PC-3 (cell line): ENCODE measurements at regions not wholly inside any gene's neighbourhood (a gene's known extent, or its start where the extent isn't known, plus 50 kb on each side); places are given as distances from the start of the nearest gene placed in this dataset.

ENCODE experiments used
- ATAC-seq: fragments of 200-7000 bp; cut with Tn5 transposase; 2 replicates; pipeline ENCODE4 v1.9.1; 2020; ENCODE audit warnings: mild to moderate bottlenecking, moderate library complexity
- BruUV-seq: library from RNA; stranded (reverse); fragments of 400-500 nt; replicated peaks from 2 replicates; lab custom pipeline; 2021; lab: Mats Ljungman, UMichigan
- CTCF ChIA-PET: fragments of 300-600 bp; sonication (Branson Sonifier 250); formaldehyde crosslinking; loops from one replicate; lab custom pipeline; 2022; ENCODE audit warnings: antibody characterized with exemption; lab: Charles Lee
- POLR2A ChIA-PET: fragments of 300-600 bp; sonication (Branson Sonifier 250); formaldehyde crosslinking; loops from one replicate; lab custom pipeline; 2022; ENCODE audit warnings: antibody characterized with exemption; ENCODE audit not compliant: unreplicated experiment; lab: Charles Lee
- DNase-seq: peaks from one replicate; pipeline ENCODE4 v3.0.0-alpha.2; 2015
- H2AFZ ChIP-seq: fragments of 300-600 bp; sonication (generic); 2 replicates; pipeline ENCODE4 v1.6.0; 2016; ENCODE audit warnings: antibody characterized with exemption, low read length
- H3F3A ChIP-seq: fragments of 300-600 bp; sonication (generic); one replicate; pipeline ENCODE4 v1.6.0; 2017; ENCODE audit warnings: antibody characterized with exemption, low read length, control low read depth, mild to moderate bottlenecking; ENCODE audit not compliant: unreplicated experiment
- H3K27ac ChIP-seq: fragments of 300-600 bp; sonication (generic); 2 replicates; pipeline ENCODE4 v1.5.1; 2016; ENCODE audit warnings: mild to moderate bottlenecking, low read length
- H3K27me3 ChIP-seq: fragments of 300-600 bp; sonication (generic); 2 replicates; pipeline ENCODE4 v1.6.1; 2016; ENCODE audit warnings: low read length, mixed read lengths
- H3K36me3 ChIP-seq: fragments of 300-600 bp; sonication (generic); 2 replicates; pipeline ENCODE4 v1.6.1; 2016; ENCODE audit warnings: low read depth, mixed run types, low read length, mixed read lengths
- H3K4me1 ChIP-seq: fragments of 300-600 bp; sonication (generic); 2 replicates; pipeline ENCODE4 v1.5.1; 2016; ENCODE audit warnings: low read length; ENCODE audit not compliant: insufficient read depth
- H3K4me2 ChIP-seq: fragments of 300-600 bp; sonication (generic); 2 replicates; pipeline ENCODE4 v1.6.0; 2016; ENCODE audit warnings: low read length
- H3K4me3 ChIP-seq: fragments of 300-600 bp; sonication (generic); 2 replicates; pipeline ENCODE4 v1.5.1; 2016; ENCODE audit warnings: mild to moderate bottlenecking, low read length, mixed read lengths
- H3K79me2 ChIP-seq: fragments of 300-600 bp; sonication (generic); 2 replicates; pipeline ENCODE4 v1.6.1; 2017; ENCODE audit warnings: low read length, mixed read lengths
- H3K9ac ChIP-seq: fragments of 300-600 bp; sonication (generic); 2 replicates; pipeline ENCODE4 v1.6.0; 2016; ENCODE audit warnings: mild to moderate bottlenecking, low read length
- H3K9me2 ChIP-seq: fragments of 300-600 bp; sonication (generic); replicated peaks from 2 replicates; pipeline ENCODE4 v1.6.1; 2016; ENCODE audit warnings: mixed run types, low read length, mixed read lengths
- H3K9me3 ChIP-seq: fragments of 300-600 bp; sonication (generic); 2 replicates; pipeline ENCODE4 v1.6.1; 2016; ENCODE audit warnings: low read length, mixed read lengths
- H4K20me1 ChIP-seq: fragments of 300-600 bp; sonication (generic); 2 replicates; pipeline ENCODE4 v1.6.1; 2016; ENCODE audit warnings: low read length, mixed read lengths
- CTCF ChIP-seq: fragments of 300-600 bp; sonication (generic); conservative IDR thresholded peaks from 2 replicates; pipeline ENCODE4 v1.5.1; 2017; ENCODE audit warnings: antibody characterized with exemption, low read depth, mild to moderate bottlenecking, low read length
- EZH2 ChIP-seq: fragments of 300-600 bp; sonication (generic); IDR thresholded peaks from one replicate; pipeline ENCODE4 v1.6.1; 2017; ENCODE audit warnings: antibody characterized with exemption, mild to moderate bottlenecking, low read length; ENCODE audit not compliant: unreplicated experiment
- EZH2phosphoT487 ChIP-seq: fragments of 300-600 bp; sonication (generic); IDR thresholded peaks from 2 replicates; pipeline ENCODE4 v1.6.1; 2018; ENCODE audit warnings: mild to moderate bottlenecking, antibody characterized with exemption, low read length, borderline replicate concordance
- intact Hi-C: fragments of 100-400 bp; cut with micrococcal nuclease; formaldehyde crosslinking; loops from 2 replicates; pipeline ENCODE4 v1.9.0; 2023

GRCh38 chr9:16197578-16198370 lies 644.9 kb downstream of the CCDC171 start:
- intact Hi-C loops = no loop called here
- H3K79me2 ChIP-seq = no peaks in the 10 kb centered on the region
- H3K27me3 ChIP-seq = no peaks in the 10 kb centered on the region
- BruUV-seq = no TSS peak
- no peak overlapping the region for H3K27ac ChIP-seq
- H3K9ac ChIP-seq = no peak overlapping the region
- H3F3A ChIP-seq = no peaks in the 10 kb centered on the region
- H3K9me3 ChIP-seq = no peaks in the 10 kb centered on the region
- TF ChIP-seq CTCF = no peak
- TF ChIP-seq EZH2 = no peak
- no peak for TF ChIP-seq EZH2phosphoT487
- H4K20me1 ChIP-seq = no peaks in the 10 kb centered on the region
- ChIA-PET CTCF (no interaction called here), POLR2A (no interaction called here)
- H3K4me1 ChIP-seq = peaks cover 22% of the 10 kb centered on the region
- no peak overlapping the region for H3K4me2 ChIP-seq
- H3K36me3 ChIP-seq = no peaks in the 10 kb centered on the region
- no peak overlapping the region for H2AFZ ChIP-seq
- H3K9me2 ChIP-seq = no peaks in the 10 kb centered on the region
- ATAC-seq = no peak
- no peak overlapping the region for H3K4me3 ChIP-seq
- DNase-seq = no peak

- Histone ChIP-seq H3K27ac (no peak overlapping the region), H3K9me2 (no peaks in the 10 kb centered on the region), H3K36me3 (no peaks in the 10 kb centered on the region), H3K27me3 (no peaks in the 10 kb centered on the region), H3K9ac (no peak overlapping the region), H3K4me1 (peaks cover 25% of the 10 kb centered on the region), H2AFZ (no peak overlapping the region), H3K79me2 (no peaks in the 10 kb centered on the region), H3K9me3 (no peaks in the 10 kb centered on the region), H3F3A (no peaks in the 10 kb centered on the region), H3K4me3 (no peak overlapping the region), H3K4me2 (no peak overlapping the region), H4K20me1 (no peaks in the 10 kb centered on the region)
- POLR2A ChIA-PET = no interaction called here
- intact Hi-C loops = no loop called here
- CTCF ChIA-PET = no interaction called here
- ATAC-seq (no peak), DNase-seq (no peak)
- TF ChIP-seq EZH2phosphoT487 (no peak), CTCF (no peak), EZH2 (no peak)
- BruUV-seq = no TSS peak
Observed at GRCh38 chr9:16198996-16199395, 646.2 kb downstream of the CCDC171 start.

GRCh38 chr9:16202221-16202620 lies 649.4 kb downstream of the CCDC171 start:
- no peak overlapping the region for H3K27ac ChIP-seq
- ATAC-seq = no peak
- ChIA-PET POLR2A (no interaction called here), CTCF (no interaction called here)
- intact Hi-C loops = no loop called here
- H3K4me2 ChIP-seq = no peak overlapping the region
- no peak for DNase-seq
- no peaks in the 10 kb centered on the region for H3K36me3 ChIP-seq
- H3K4me3 ChIP-seq = no peak overlapping the region
- no TSS peak for BruUV-seq
- TF ChIP-seq EZH2 = no peak
- TF ChIP-seq EZH2phosphoT487 = no peak
- no peak for TF ChIP-seq CTCF
- H3K9me3 ChIP-seq = no peaks in the 10 kb centered on the region
- H3K9me2 ChIP-seq = no peaks in the 10 kb centered on the region
- no peaks in the 10 kb centered on the region for H3K79me2 ChIP-seq
- no peak overlapping the region for H2AFZ ChIP-seq
- H3K9ac ChIP-seq = no peak overlapping the region
- no peaks in the 10 kb centered on the region for H4K20me1 ChIP-seq
- H3K4me1 ChIP-seq = peaks cover 25% of the 10 kb centered on the region
- no peaks in the 10 kb centered on the region for H3K27me3 ChIP-seq
- H3F3A ChIP-seq = no peaks in the 10 kb centered on the region
